ENCODE measurements at regions not wholly inside any gene's neighbourhood (a gene's known extent, or its start where the extent isn't known, plus 50 kb on each side); places are given as distances from the start of the nearest gene placed in this dataset.
"Not testable (repeated sequence)": the region's sequence is repeated elsewhere in the genome, so short reads cannot be mapped to it uniquely, and the experiment has no call there.

DNA sequence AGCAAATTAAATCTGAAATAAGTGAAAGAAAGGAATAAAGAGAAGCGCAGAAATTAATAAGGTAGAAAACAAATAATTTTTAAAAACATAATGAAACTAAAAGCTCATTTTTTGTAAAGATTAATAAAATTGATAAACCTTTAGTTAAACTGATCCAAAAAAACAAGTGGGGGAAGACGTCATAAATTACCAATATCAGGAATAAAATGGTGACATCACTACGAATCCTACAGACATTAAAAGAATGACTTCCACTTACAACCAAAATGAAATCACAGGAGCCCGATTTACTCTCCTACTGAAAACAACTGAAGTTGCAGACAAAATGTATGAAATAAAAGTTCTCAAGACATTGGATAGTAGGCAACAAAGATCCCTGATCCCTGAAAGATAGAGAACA lies 68.1 kb upstream of the IFFO2 start:
- no peak for DNase-seq (ENCODE audit: low read depth, low spot score)

DNA sequence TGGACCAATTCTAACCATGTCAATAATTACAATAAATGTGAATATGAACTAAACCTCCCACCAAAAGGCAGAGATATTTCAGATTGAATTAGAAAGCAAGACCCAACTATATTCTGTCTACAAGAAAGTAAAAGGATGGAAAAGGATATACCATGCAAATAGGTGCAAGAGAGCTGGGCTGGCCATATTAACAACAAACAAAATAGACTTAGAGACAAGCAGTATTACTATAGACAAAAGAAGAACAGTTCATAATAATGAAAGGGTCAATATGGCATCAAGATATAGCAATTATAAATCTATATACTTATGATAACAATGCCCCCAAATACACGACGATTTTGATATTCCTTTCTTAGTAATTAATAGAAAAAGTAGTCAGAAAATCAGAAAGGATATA lies 67.3 kb upstream of the IFFO2 start:
- no peak for DNase-seq (ENCODE audit: low read depth, low spot score)

DNA sequence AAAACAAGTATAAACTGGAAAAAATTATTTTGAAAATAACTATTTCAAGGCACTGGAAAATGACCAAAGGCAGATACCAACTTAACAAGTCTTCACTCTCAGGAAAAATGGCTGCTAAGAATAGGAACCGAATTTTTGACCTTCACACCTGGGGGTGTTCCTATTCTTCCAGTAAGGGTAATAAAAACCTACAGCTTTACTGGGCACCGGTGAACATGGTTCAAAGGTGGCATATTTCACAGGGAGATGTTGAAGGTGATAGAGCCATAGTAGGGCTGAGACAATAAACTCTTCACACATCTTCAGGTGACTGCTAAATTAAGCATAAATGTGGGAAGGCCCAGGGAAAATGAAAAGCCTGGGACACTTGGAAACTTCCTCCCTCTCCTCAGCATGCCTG lies 65.4 kb upstream of the IFFO2 start:
- DNase-seq (ENCODE audit: low read depth, low spot score), result no peak

DNA sequence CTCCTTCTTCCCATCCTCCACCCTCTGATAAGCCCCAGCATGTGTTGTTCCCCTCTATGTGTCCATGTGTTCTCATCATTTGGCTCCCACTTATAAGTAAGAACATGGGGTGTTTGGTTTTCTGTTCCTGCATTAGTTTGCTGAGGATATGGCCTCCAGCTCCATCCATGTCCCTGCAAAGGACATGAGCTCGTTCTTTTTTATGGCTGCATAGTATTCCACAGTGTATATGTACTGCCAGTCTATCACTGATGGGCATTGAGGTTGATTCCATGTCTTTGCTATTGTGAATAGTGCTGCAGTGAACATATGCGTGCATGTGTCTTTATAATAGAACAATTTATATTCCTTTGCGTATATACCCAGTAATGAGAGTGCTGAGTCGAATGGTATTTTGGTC lies 62.8 kb upstream of the IFFO2 start:
- DNase-seq (ENCODE audit: low read depth, low spot score), result not testable (repeated sequence)

DNA sequence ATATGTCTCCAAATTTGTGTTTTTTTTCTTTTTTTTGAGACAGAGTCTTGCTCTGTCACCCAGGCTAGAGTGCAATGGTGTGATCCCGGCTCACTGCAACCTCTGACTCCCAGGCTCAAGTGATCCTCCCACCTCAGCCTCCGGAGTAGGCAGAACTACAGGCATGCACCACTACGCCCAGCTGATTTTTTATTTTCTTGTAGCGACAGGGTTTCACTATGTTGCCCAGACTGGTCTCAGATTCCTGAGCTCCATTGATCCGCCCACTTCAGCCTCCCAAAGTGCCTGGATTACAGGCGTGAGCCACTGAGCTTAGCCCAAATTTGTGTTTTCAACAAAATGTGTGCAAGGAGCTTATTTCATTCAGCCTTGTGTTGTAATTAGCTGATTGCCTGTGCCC lies 59.0 kb upstream of the IFFO2 start:
- no peak for DNase-seq (ENCODE audit: low read depth, low spot score)

DNA sequence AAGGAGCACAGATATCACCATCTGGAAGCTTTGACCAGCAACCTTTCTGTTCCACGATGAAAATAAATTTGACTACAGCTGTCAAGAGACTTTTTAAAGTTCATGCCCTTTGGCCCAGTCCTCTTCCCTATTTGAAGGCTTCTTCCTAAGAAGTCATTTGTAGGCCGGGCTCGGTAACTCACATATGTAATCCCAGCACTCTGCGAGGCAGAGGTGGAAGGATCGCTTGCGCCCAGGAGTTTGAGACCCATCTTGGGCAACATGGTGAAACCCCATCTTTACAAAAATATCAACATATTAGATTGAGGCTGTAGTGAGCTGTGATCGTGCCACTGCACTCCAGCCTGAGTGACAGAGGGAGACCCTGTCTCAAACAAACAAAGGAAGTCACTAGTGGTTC lies 58.3 kb upstream of the IFFO2 start:
- DNase-seq (ENCODE audit: low read depth, low spot score), result no peak

DNA sequence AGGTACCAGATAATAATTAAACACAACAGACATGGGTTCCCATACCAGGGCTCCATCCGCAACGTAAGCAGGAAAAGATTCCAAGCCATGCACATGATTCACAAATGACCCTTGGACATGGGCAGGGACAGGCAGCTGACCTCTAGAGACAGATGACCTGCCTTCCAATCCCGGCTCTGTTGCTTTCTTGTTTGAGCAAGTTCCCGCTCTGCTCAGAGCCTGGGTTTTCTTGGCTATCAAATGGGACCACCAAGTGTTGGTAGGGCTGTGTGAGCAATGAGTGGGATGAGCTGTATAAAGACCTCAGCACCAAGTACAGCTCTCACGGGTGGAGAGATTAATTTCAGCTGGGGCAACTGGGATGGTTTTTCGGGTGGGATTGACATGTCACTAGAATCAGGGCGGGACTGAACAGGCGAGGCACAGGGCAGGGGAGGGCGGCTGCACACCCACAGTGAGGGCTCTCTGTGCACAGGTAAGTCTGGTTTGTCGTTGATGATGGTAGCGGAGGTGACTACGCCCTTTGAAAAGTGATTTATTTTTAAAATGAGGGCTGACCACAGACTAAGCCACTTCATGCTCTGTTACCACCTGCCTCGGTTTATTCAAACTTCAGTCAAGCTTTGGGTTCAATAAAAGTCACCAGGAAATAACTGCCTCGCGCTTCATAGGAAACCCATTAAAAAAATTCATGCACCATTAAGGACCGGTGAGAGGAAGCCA lies 57.5 kb upstream of the IFFO2 start:
- no peak for DNase-seq (ENCODE audit: low read depth, low spot score)

DNA sequence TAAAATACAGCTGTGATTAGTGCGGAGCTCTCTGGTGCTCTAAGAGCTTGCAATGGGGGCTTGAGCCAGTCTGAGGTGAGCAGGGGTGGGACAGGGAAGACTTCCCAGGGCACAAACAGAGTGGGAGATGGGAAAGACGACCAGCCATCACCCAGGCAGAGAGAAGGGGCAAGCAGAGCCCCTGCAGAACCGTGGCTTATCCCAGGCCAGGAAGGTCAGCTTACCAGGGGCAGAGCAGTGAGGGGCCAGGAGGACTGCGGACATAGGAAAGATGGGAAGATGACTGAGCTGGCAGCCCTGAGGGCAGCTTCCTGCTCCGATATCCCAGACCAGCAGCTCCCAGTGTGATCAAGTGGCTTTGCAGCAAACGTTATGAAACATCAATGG lies 55.4 kb upstream of the IFFO2 start:
- peak; percentile 64 for DNase-seq (ENCODE audit: low read depth, low spot score)

DNA sequence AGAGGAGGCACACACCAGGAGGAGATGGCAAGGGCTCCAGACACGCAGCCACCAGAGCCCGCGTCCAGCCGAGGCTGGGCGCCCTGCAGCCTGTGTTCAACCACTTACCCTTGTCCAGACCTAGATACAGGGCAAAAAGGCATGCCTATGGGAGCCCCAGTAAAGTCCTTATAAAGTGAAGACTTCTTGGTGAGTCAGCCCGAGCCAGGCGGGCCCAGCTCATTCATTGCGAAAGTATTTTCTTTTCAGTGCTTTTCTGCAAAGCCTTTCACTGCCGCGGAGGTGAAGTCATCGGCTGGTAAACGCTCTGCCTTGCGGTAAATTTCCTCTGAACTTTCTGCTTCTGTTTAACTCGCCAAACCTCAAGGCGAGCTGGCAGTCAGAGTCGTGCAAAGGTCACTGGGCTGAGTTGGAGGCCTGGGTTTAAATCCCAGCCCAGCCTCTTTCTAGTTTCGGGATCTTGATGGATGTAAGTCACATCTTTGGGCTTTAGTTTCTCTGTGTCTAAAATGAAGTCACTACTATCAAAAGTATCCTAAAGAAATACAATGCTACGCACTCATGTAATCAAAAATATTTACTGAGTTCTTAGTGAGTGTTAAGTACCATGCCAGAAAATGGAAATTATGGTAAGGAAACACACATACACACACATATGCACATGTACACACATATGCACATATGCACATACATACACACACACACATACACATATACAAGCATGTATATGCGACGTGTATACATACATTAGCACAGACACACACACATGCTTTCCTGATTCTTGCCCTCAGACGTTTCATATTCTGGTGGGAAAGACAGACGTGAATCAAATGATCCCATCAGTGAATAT lies 54.7 kb upstream of the IFFO2 start:
- DNase-seq (ENCODE audit: low read depth, low spot score), result peak; percentile 92

DNA sequence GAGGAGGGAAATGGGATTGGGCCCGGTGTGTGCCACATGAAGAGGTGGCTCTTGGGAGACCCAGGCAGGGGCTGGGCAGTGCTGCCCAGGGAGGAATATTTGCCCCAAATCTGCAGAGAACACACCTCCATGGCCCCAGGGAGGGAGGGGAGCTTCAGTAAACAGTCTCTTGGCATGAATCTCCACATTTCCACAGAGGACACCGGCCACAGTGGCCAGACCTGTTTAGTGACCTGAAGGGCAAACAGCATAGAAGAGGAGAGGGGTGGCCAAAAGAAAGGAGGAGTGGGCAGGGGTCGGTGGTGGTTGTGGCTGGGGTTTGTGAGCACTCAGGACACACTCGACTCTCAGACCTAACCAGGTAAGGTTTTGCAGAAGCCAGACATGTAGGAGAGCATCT lies 54.0 kb upstream of the IFFO2 start:
- no peak for DNase-seq (ENCODE audit: low read depth, low spot score)

DNA sequence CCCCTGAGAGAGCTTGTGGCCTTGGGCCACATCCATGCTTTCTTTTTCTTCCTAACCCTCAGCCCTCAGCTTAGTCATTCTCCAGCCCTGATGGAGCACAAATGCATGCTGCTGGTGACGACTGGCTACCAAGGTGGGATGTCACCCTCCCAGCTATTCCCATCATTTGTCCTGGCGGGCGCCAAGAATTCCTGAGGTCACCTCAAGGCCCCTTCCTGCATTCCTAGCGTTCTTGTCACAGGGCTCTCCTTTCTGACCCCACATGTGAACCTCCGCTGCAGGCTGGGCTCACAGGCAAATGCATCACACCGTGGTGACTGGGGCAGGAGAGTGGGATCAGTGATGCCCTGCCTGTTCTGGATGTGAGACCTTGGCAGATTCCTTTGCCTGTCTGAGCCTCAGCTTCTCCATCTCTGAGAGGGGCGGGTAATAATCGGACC lies 53.4 kb upstream of the IFFO2 start:
- DNase-seq (ENCODE audit: low read depth, low spot score), result peak; percentile 92

DNA sequence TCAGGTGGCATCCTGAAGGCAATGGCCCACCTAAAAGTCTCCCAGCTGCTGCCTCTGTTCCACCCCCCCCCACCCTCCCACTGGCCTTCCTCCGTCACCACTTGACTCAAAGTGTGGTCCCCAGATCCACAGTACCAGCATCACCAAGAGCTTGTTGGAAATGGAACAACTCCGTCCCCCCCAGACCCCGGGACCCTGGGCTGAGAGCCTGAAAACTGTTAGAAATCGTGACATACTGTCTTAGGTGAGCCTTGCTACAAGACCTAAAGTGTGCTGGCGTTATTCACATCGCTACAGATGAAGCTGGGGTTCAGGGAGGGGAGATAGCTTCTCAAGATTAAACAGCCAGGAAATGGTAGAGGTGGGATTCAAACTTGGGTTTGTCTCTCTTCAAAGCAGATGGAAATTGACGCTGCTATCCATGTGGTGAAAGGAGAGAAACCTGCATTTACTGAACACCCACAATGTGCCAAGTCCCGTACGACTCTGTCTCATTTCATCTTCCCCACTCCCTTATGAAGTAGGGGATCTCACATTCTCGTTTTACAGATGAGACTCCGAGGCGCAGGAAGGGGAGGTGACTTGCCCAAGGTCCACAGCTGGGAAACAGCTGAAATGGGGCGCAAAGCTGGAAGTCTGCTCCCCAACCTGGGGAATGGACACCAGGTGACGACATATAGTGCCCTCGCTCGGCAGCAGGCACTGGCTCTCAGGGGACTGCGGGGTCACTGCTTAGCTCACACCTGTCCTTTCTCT lies 52.8 kb upstream of the IFFO2 start:
- no peak for DNase-seq (ENCODE audit: low read depth, low spot score)

DNA sequence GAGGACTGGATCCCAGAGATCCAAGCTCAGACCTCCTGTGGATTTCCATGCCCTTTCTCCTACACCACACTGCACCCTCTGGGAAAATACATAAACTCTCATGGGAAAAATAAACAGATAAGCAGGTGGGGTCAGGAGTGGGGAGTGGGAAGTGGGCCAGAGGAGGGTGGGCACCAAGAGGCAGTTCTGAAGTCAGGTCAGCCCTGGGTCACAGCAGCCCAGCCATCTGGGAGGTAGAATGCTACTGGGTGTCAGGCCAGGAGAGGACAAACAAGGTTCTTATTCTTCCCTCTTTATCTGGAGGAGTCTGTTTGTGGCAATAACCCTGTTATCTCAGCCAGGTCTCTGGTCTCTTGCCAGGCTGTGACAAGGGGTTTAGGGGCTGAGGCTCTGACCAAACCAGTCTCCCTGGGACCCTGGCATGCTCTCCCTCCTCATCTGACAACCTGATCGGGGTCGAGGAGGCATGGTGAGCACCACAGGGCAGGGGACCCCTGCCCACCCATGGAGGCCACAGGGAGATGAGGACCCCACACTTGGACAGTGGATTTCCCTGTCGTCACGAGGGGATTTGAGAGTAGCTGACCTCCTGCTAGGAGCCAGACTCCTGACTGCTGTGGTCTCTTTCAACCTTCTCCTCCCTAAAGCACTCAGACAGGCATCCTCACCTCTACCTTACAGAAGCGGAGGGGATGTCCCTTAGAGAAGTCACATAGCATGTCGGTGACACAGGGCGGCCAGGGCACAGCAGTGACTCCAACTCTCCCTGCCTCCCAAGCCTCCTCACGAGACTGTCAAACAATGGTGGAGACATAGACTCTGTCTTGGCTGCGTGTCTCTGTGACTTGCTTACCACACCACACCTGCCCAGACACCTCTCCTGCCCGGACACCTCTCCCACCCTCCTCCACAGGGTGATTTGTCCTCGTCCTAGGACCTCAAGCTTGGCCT lies 51.3 kb upstream of the IFFO2 start:
- DNase-seq (ENCODE audit: low read depth, low spot score), result no peak

DNA sequence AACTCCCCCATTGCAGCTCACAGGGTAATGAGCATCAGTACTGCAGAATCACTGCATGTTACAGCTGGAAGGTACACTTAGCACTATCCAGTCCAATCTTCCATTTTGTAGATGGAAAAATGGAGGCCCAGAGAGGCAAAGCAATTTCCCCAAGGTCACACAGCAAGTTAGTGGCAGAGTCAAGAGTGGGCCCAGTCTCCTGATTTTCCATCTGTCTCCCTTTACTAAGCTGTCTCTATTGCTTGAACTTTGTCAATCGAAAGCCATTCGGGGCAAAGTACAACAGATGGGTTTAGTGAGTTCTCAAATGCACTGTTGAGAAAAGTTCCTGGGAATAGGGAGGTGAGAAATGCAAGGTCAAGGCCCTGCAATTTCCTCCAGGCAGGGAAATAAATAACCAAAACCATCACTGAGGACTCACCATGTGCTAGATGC lies 50.4 kb upstream of the IFFO2 start:
- no peak for DNase-seq (ENCODE audit: low read depth, low spot score)

All from ELF-1 (cell line).